ENCODE measurements at regions not wholly inside any gene's neighbourhood (a gene's known extent, or its start where the extent isn't known, plus 50 kb on each side); places are given as distances from the start of the nearest gene placed in this dataset.

GRCh38 chr4:147311956-147312355 is 168.9 kb upstream of the EDNRA start:
- no peak overlapping the region for H3K4me2 ChIP-seq (ENCODE audit: control insufficient read depth, extremely low read depth, insufficient read depth, low read depth, low read length)

GRCh38 chr4:147312376-147313046 is 168.4 kb upstream of the EDNRA start:
- Histone ChIP-seq H3K9me1 (ENCODE audit: control insufficient read depth, extremely low read depth, insufficient read depth, low read length) (no peaks in the 10 kb centered on the region), H3K27me3 (ENCODE audit: control insufficient read depth, extremely low read depth, insufficient read depth, low read length) (no peaks in the 10 kb centered on the region), H3K4me1 (ENCODE audit: control insufficient read depth, extremely low read depth, insufficient read depth, low read length) (no peaks in the 10 kb centered on the region), H3K27ac (ENCODE audit: control insufficient read depth, insufficient read depth, low read length) (no peak overlapping the region), H4K20me1 (ENCODE audit: control insufficient read depth, extremely low read depth, insufficient read depth, low read length) (no peaks in the 10 kb centered on the region), H3K36me3 (ENCODE audit: control insufficient read depth in 2 of 2, extremely low read depth in 1 of 2, insufficient read depth in 2 of 2, low read length in 2 of 2) (no peaks in the 10 kb centered on the region), H3K4me2 (ENCODE audit: control insufficient read depth, extremely low read depth, insufficient read depth, low read depth, low read length) (no peak overlapping the region), H3K4me3 (ENCODE audit: control insufficient read depth in 2 of 3, extremely low read depth in 1 of 3, insufficient read depth in 2 of 3, low read depth in 1 of 3, low read length in 3 of 3) (no peak overlapping the region), H2AFZ (ENCODE audit: control insufficient read depth, low read length) (no peak overlapping the region), H3K9ac (ENCODE audit: control insufficient read depth, extremely low read depth, insufficient read depth, low read length) (no peak overlapping the region), H3K9me3 (ENCODE audit: control insufficient read depth, low read depth, low read length) (no peaks in the 10 kb centered on the region), H3K79me2 (ENCODE audit: control insufficient read depth, insufficient read depth, low read length) (no peaks in the 10 kb centered on the region)
- dilution Hi-C loops (cut with MboI; ENCODE audit: extremely low pct_ligation_motif_present, low sequenced_read_pairs) = no loop called here
- TF ChIP-seq EZH2 (IDR thresholded peaks at IDR 0.05; ENCODE audit: low read length) = no peak
- no peak for TF ChIP-seq CTCF (optimal IDR thresholded peaks at IDR 0.05 in 1 of 3, IDR thresholded peaks at IDR 0.05 in 1 of 3, conservative IDR thresholded peaks at IDR 0.05 in 1 of 3; ENCODE audit: extremely low read depth in 1 of 3, insufficient read depth in 2 of 3, low read length in 3 of 3)
- FAIRE-seq = no peak
- DNase-seq (ENCODE audit: low read depth, low spot score) = no peak

More at GRCh38 chr4:147311956-147312355, 168.9 kb upstream of the EDNRA start:
- Histone ChIP-seq H3K4me3 (ENCODE audit: control insufficient read depth in 2 of 3, extremely low read depth in 1 of 3, insufficient read depth in 2 of 3, low read depth in 1 of 3, low read length in 3 of 3) (no peak overlapping the region), H3K9me1 (ENCODE audit: control insufficient read depth, extremely low read depth, insufficient read depth, low read length) (no peaks in the 10 kb centered on the region), H3K79me2 (ENCODE audit: control insufficient read depth, insufficient read depth, low read length) (no peaks in the 10 kb centered on the region), H3K9ac (ENCODE audit: control insufficient read depth, extremely low read depth, insufficient read depth, low read length) (no peak overlapping the region), H3K36me3 (ENCODE audit: control insufficient read depth in 2 of 2, extremely low read depth in 1 of 2, insufficient read depth in 2 of 2, low read length in 2 of 2) (no peaks in the 10 kb centered on the region), H3K27me3 (ENCODE audit: control insufficient read depth, extremely low read depth, insufficient read depth, low read length) (no peaks in the 10 kb centered on the region), H3K4me1 (ENCODE audit: control insufficient read depth, extremely low read depth, insufficient read depth, low read length) (no peaks in the 10 kb centered on the region), H3K27ac (ENCODE audit: control insufficient read depth, insufficient read depth, low read length) (no peak overlapping the region), H3K9me3 (ENCODE audit: control insufficient read depth, low read depth, low read length) (no peaks in the 10 kb centered on the region), H2AFZ (ENCODE audit: control insufficient read depth, low read length) (no peak overlapping the region), H4K20me1 (ENCODE audit: control insufficient read depth, extremely low read depth, insufficient read depth, low read length) (no peaks in the 10 kb centered on the region)
- dilution Hi-C loops (cut with MboI; ENCODE audit: extremely low pct_ligation_motif_present, low sequenced_read_pairs) = no loop called here
- DNase-seq (ENCODE audit: low read depth, low spot score) = no peak
- TF ChIP-seq EZH2 (IDR thresholded peaks at IDR 0.05; ENCODE audit: low read length) (no peak), CTCF (optimal IDR thresholded peaks at IDR 0.05 in 1 of 3, IDR thresholded peaks at IDR 0.05 in 1 of 3, conservative IDR thresholded peaks at IDR 0.05 in 1 of 3; ENCODE audit: extremely low read depth in 1 of 3, insufficient read depth in 2 of 3, low read length in 3 of 3) (no peak)
- no peak for FAIRE-seq
